Neural cell (in vitro differentiated cells): ENCODE measurements at regions not wholly inside any gene's neighbourhood (a gene's known extent, or its start where the extent isn't known, plus 50 kb on each side); places are given as distances from the start of the nearest gene placed in this dataset.

ENCODE experiments used
- CTCF ChIP-seq: fragments of 450-650 bp; IDR thresholded peaks from 2 replicates; pipeline ENCODE4 v1.5.1; 2014; ENCODE audit warnings: antibody characterized with exemption, mild to moderate bottlenecking, moderate library complexity; ENCODE audit not compliant: poor library complexity, severe bottlenecking
- EP300 ChIP-seq: fragments of 450-650 bp; conservative IDR thresholded peaks from 2 replicates; pipeline ENCODE4 v1.6.1; 2014; ENCODE audit warnings: antibody characterized with exemption, mild to moderate bottlenecking, moderate library complexity; ENCODE audit not compliant: poor library complexity, severe bottlenecking
- POLR2AphosphoS5 ChIP-seq: IDR thresholded peaks from 2 replicates; pipeline ENCODE4 v1.6.1; 2012
- RAD21 ChIP-seq: fragments of 450-650 bp; conservative IDR thresholded peaks from 2 replicates; pipeline ENCODE4 v1.6.1; 2014; ENCODE audit warnings: antibody characterized with exemption, mild to moderate bottlenecking, moderate library complexity
- REST ChIP-seq: IDR thresholded peaks from 2 replicates; pipeline ENCODE4 v1.6.1; 2012; ENCODE audit warnings: borderline replicate concordance
- SMC3 ChIP-seq: fragments of 450-650 bp; conservative IDR thresholded peaks from 2 replicates; pipeline ENCODE4 v1.6.1; 2014; ENCODE audit warnings: antibody characterized with exemption, mild to moderate bottlenecking, moderate library complexity; ENCODE audit not compliant: poor library complexity

- no peak for TF ChIP-seq CTCF
- no peak for TF ChIP-seq SMC3
- TF ChIP-seq REST = no peak
- TF ChIP-seq RAD21 = no peak
- TF ChIP-seq POLR2AphosphoS5 = no peak
- no peak for TF ChIP-seq EP300
Observed at GRCh38 chr2:195016841-195017240, 640.2 kb upstream of the SLC39A10 start.
